Stomach (tissue), 8 donors: ENCODE measurements at regions not wholly inside any gene's neighbourhood (a gene's known extent, or its start where the extent isn't known, plus 50 kb on each side); places are given as distances from the start of the nearest gene placed in this dataset.

Experiments used
- DNase-seq, 2 donors: peaks; one replicate each; pipeline versions ENCODE4 v3.0.0 to v3.0.0-alpha.2; 2013 to 2019
- H3K27ac ChIP-seq, 5 donors: fragments of 200-600 bp in 4 of 5; sonication (generic) in 4 of 5; one replicate each; pipeline ENCODE4 v1.5.1; 2013 to 2019; ENCODE audit warnings: mild to moderate bottlenecking in 1 of 5, moderate library complexity in 1 of 5
- H3K27me3 ChIP-seq, 3 donors: fragments of 200-600 bp; sonication (generic); one replicate each; pipeline ENCODE4 v1.5.1; 2017 to 2019; ENCODE audit warnings: mixed run types in 1 of 3
- H3K36me3 ChIP-seq, 4 donors: fragments of 200-600 bp; sonication (generic); 1 replicate in 3 of 4; 2 replicates in 1 of 4; pipeline ENCODE4 v1.5.1; 2016 to 2019
- H3K4me1 ChIP-seq, 4 donors: fragments of 200-600 bp; sonication (generic); one replicate each; pipeline ENCODE4 v1.5.1; 2016 to 2019
- H3K4me3 ChIP-seq, 4 donors: fragments of 200-600 bp; sonication (generic) in 3 of 4; one replicate each; pipeline ENCODE4 v1.5.1; 2016 to 2019; ENCODE audit warnings: mild to moderate bottlenecking in 1 of 4
- H3K9me3 ChIP-seq, 4 donors: fragments of 200-600 bp; sonication (generic); one replicate each; pipeline ENCODE4 v1.5.1; 2016 to 2019
- EP300 ChIP-seq: sonication (generic); formaldehyde crosslinking; IDR thresholded peaks from one replicate; pipeline ENCODE4 v1.6.1; 2017; ENCODE audit warnings: antibody characterized with exemption
- POLR2A ChIP-seq, 4 donors: fragments of 450-650 bp; IDR thresholded peaks; one replicate each; pipeline ENCODE4 v1.6.1; 2016; ENCODE audit warnings: antibody characterized with exemption in 4 of 4, control low read depth in 2 of 4, mild to moderate bottlenecking in 1 of 4, moderate library complexity in 1 of 4
- POLR2AphosphoS5 ChIP-seq, 3 donors: sonication (generic); formaldehyde crosslinking; IDR thresholded peaks; one replicate each; pipeline ENCODE4 v1.6.1; 2016; ENCODE audit warnings: antibody characterized with exemption in 3 of 3
- WGBS, 5 donors: extraction: QIAGEN DNeasy Blood & Tissue Kit in 3 of 5; methylation state at CpG; one replicate each; pipeline versions ENCODE4 v1.1.5 to v1.1.7; 2013 to 2018; 5-methylcytosine and 5-hydroxymethylcytosine counted together
- intact Hi-C: fragments of 100-400 bp; cut with DNase I; formaldehyde crosslinking; loops from one replicate; pipeline ENCODE4 v1.15.1; 2023; ENCODE audit warnings: low total_unique reads
- TF ChIP-seq, protein P1 (sequence below), 7 experiments: fragments of 450-650 bp in 4 of 7; fragments of 200-600 bp in 3 of 7; sonication (generic) in 3 of 7; IDR thresholded peaks; one replicate each; pipeline ENCODE4 v1.5.1; 2016 to 2019; ENCODE audit warnings: antibody characterized with exemption in 7 of 7, control low read depth in 2 of 7, mild to moderate bottlenecking in 1 of 7
- donor health status: healthy with polysubstance abuse.
- donor health status: Bipolar disorder and iron deficiency.
- donor health status: healthy.

DNA sequence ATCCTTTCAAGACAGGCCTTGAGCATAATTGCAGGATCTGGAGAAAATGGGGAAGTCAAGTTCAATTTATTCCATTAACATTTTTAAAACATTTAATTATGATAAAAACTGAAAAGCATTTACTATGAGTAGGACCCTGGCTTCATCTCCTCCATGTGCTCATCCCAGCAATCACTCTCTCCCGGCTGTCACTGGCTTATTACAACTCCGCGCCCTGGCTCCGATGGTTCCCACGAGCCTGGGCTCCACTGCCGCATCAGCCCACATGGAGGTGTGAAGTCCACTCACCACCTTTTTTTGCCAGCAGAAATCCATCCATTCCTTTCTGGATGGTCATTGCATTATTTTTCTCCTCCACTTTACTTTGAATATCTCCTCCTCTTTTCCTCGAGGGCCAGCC lies 194.4 kb downstream of the EMP1 start:
- H3K4me3 ChIP-seq = no peak overlapping the region
- intact Hi-C loops = no loop called here
- H3K27me3 ChIP-seq = no peaks in the 10 kb centered on the region
- DNase-seq = no peak
- H3K27ac ChIP-seq = peak overlapping the region; percentile 70 to 84 (median 78)
- TF ChIP-seq POLR2AphosphoS5 (IDR thresholded peaks at IDR 0.05) (no peak), POLR2A (IDR thresholded peaks at IDR 0.05) (no peak), EP300 (no peak)
- TF ChIP-seq, protein P1, sequence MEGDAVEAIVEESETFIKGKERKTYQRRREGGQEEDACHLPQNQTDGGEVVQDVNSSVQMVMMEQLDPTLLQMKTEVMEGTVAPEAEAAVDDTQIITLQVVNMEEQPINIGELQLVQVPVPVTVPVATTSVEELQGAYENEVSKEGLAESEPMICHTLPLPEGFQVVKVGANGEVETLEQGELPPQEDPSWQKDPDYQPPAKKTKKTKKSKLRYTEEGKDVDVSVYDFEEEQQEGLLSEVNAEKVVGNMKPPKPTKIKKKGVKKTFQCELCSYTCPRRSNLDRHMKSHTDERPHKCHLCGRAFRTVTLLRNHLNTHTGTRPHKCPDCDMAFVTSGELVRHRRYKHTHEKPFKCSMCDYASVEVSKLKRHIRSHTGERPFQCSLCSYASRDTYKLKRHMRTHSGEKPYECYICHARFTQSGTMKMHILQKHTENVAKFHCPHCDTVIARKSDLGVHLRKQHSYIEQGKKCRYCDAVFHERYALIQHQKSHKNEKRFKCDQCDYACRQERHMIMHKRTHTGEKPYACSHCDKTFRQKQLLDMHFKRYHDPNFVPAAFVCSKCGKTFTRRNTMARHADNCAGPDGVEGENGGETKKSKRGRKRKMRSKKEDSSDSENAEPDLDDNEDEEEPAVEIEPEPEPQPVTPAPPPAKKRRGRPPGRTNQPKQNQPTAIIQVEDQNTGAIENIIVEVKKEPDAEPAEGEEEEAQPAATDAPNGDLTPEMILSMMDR (IDR thresholded peaks at IDR 0.05) = no peak
- no peaks in the 10 kb centered on the region for H3K36me3 ChIP-seq
- peaks cover 7 to 21% (median 14%) of the 10 kb centered on the region in 4 donors for H3K4me1 ChIP-seq
- no peaks in the 10 kb centered on the region for H3K9me3 ChIP-seq
- 74 to 83% (median 77%) methylated on average over 7 of the region's 7 CpGs for WGBS, 5 donors

DNA sequence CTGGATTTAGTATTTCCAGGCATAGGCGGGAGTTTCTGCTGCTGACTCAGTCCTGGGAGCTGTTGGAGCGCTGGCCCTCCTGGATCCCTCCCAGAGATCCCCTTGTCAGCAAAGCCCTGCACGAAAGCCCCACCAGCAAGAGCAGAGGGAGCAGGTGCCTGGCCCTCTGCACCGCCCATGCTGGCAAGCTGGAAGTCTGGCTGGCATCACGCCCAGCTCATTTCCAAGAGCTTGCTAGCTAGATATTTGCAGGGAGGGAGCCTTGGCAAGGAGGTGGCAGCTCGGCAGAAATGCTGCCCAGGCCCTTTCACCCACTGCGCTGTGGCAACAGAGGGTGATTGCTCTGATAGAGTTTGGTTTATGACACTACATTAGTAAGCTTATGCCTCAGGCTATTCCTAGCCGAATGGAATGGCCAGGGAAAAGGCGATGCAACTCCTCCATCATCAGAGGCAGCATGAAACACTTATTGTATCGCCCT lies 193.9 kb downstream of the EMP1 start:
- no peak overlapping the region for H3K4me3 ChIP-seq
- TF ChIP-seq POLR2AphosphoS5 (IDR thresholded peaks at IDR 0.05) = peak; percentile 67 to 94 (median 68)
- no peak for TF ChIP-seq POLR2A (IDR thresholded peaks at IDR 0.05)
- TF ChIP-seq, protein P1 (IDR thresholded peaks at IDR 0.05) = no peak
- TF ChIP-seq EP300 = no peak
- 23 to 33% (median 27%) methylated on average over 9 to 10 of the region's 10 CpGs for WGBS, 5 donors

DNA sequence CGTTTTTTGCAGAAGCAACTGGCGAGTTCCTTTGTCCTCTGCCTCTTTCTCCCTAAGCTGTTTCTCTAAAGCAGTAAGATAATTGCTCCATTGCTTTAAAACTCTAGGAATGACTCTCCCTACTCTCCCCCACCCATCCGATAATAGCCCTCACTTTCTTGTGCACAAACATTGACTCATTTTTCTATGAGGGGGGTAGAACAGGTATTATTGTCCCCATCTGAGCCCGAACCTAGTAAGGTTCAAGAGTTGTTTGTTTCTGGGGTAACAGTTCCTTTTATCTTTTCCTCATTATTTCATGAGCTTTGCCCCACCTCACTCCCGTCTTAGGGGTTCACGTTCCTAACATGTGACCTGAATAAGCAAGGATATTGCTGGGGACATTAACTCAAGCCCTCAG lies 190.6 kb downstream of the EMP1 start:
- peak in 1 of 2 donors; percentile 28 for DNase-seq
- TF ChIP-seq, protein P1 (IDR thresholded peaks at IDR 0.05) = no peak
- peak in 1 of 3 donors; percentile 43 for TF ChIP-seq POLR2AphosphoS5 (IDR thresholded peaks at IDR 0.05)
- Histone ChIP-seq H3K27me3 (no peaks in the 10 kb centered on the region), H3K36me3 (no peaks in the 10 kb centered on the region), H3K9me3 (no peaks in the 10 kb centered on the region), H3K27ac (peak overlapping the region; percentile 16 to 81 (median 57)), H3K4me3 (no peak overlapping the region), H3K4me1 (peaks cover 7 to 21% (median 14%) of the 10 kb centered on the region in 4 donors)
- intact Hi-C loops = no loop called here
- 40 to 58% (median 55%) methylated on average over 6 of the region's 6 CpGs for WGBS, 5 donors

More for the DNA sequence above, 193.9 kb downstream of the EMP1 start:
- H3K27me3 ChIP-seq = no peaks in the 10 kb centered on the region
- DNase-seq = peak; percentile 94 to 98
- H3K27ac ChIP-seq = peak overlapping the region; percentile 70 to 84 (median 74)
- H3K4me1 ChIP-seq = peaks cover 7 to 21% (median 14%) of the 10 kb centered on the region in 4 donors
- intact Hi-C loops = no loop called here
- H3K9me3 ChIP-seq = no peaks in the 10 kb centered on the region
- H3K36me3 ChIP-seq = no peaks in the 10 kb centered on the region

DNA sequence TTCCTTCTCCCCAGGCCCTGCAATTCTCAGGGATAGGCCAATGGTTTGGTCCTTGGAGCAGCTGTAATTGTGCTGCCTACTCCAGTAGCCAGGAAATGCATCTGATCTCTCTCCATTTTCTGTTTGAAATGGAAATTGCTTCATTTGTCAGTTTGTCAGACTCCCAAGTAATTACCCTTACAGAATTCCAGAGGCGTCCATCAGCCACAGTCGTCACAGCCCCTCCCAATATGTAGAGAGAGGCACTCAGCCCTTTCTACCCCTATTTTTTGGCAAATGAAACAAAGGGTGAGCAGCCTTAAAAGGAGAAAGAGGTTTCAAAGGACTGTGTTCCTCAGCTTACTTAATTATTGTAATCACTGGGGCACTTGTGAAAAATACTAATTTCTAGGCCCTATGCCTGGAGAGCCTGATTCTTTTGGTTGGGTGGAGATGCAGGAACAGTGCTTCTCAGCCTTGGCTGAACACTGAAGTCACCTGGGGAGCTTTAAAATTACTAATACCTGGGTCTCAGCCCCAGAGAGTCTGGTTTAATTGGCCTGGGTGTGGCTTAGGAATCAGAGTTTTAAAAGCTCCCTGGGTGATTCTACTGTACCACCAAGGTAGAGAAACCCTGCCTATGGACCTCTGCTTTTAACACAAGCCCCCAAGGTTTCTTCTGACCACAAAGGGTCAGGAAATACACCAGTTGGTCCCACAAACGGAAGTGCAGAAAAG lies 190.0 kb downstream of the EMP1 start:
- Histone ChIP-seq H3K27ac (peak overlapping the region; percentile 16 to 81 (median 57)), H3K36me3 (no peaks in the 10 kb centered on the region), H3K27me3 (no peaks in the 10 kb centered on the region), H3K4me1 (peaks cover 7 to 21% (median 14%) of the 10 kb centered on the region in 4 donors), H3K4me3 (no peak overlapping the region), H3K9me3 (no peaks in the 10 kb centered on the region)
- TF ChIP-seq EP300 = no peak
- no peak for TF ChIP-seq POLR2AphosphoS5 (IDR thresholded peaks at IDR 0.05)
- TF ChIP-seq, protein P1 (IDR thresholded peaks at IDR 0.05) = no peak
- no peak for TF ChIP-seq POLR2A (IDR thresholded peaks at IDR 0.05)
- 58 to 63% (median 61%) methylated on average over 3 of the region's 3 CpGs for WGBS, 5 donors
- intact Hi-C loops = no loop called here
- DNase-seq = no peak
